BE2C (cell line): ENCODE measurements at regions not wholly inside any gene's neighbourhood (a gene's known extent, or its start where the extent isn't known, plus 50 kb on each side); places are given as distances from the start of the nearest gene placed in this dataset.

Experiments used
- DNase-seq: peaks from one replicate; pipeline ENCODE4 v3.0.0-alpha.2; 2020
- H3K27me3 ChIP-seq: fragments of 250-450 bp; sonication (Bioruptor Pico); 2 replicates; pipeline ENCODE4 v1.5.1; 2020; ENCODE audit warnings: mild to moderate bottlenecking
- H3K36me3 ChIP-seq: fragments of 250-450 bp; sonication (Bioruptor Pico); 2 replicates; pipeline ENCODE4 v1.5.1; 2020; ENCODE audit warnings: mild to moderate bottlenecking
- H3K4me1 ChIP-seq: fragments of 250-450 bp; sonication (Bioruptor Pico); 2 replicates; pipeline ENCODE4 v1.5.1; 2020
- H3K4me3 ChIP-seq: 2 replicates; pipeline ENCODE4 v1.5.1; 2011; ENCODE audit warnings: low read depth, low read length
- H3K9me3 ChIP-seq: fragments of 250-450 bp; sonication (Bioruptor Pico); 2 replicates; pipeline ENCODE4 v1.5.1; 2020
- CTCF ChIP-seq: IDR thresholded peaks from 2 replicates; pipeline ENCODE4 v1.5.1; 2012; ENCODE audit warnings: mild to moderate bottlenecking, low read depth, low read length

GRCh38 chr10:70943841-70944466 is 55.6 kb upstream of the PCBD1 start:
- Histone ChIP-seq H3K4me3 (no peak overlapping the region), H3K9me3 (no peaks in the 10 kb centered on the region), H3K4me1 (peaks cover 3% of the 10 kb centered on the region; the same call in 1 of the 2 replicates), H3K36me3 (no peaks in the 10 kb centered on the region), H3K27me3 (no peaks in the 10 kb centered on the region)
- no peak for DNase-seq
- TF ChIP-seq CTCF, result no peak

GRCh38 chr10:70950037-70950436 is 61.7 kb upstream of the PCBD1 start:
- no peak for TF ChIP-seq CTCF
- peaks cover 11% of the 10 kb centered on the region for H3K4me1 ChIP-seq
- no peaks in the 10 kb centered on the region for H3K36me3 ChIP-seq
- no peaks in the 10 kb centered on the region for H3K9me3 ChIP-seq
- no peaks in the 10 kb centered on the region for H3K27me3 ChIP-seq
- H3K4me3 ChIP-seq, result no peak overlapping the region
- no peak for DNase-seq

GRCh38 chr10:70950801-70951200 is 62.4 kb upstream of the PCBD1 start:
- no peaks in the 10 kb centered on the region for H3K36me3 ChIP-seq
- no peak for DNase-seq
- H3K4me3 ChIP-seq, result no peak overlapping the region
- TF ChIP-seq CTCF, result no peak
- no peaks in the 10 kb centered on the region for H3K9me3 ChIP-seq
- peaks cover 11% of the 10 kb centered on the region for H3K4me1 ChIP-seq
- no peaks in the 10 kb centered on the region for H3K27me3 ChIP-seq

GRCh38 chr10:70952401-70952800 is 64.0 kb upstream of the PCBD1 start:
- Histone ChIP-seq H3K4me1 (peaks cover 11% of the 10 kb centered on the region), H3K27me3 (no peaks in the 10 kb centered on the region), H3K4me3 (no peak overlapping the region), H3K36me3 (no peaks in the 10 kb centered on the region), H3K9me3 (no peaks in the 10 kb centered on the region)
- TF ChIP-seq CTCF, result no peak
- peak; percentile 25 for DNase-seq

GRCh38 chr10:70952921-70953320 is 64.6 kb upstream of the PCBD1 start:
- no peaks in the 10 kb centered on the region for H3K36me3 ChIP-seq
- peaks cover 11% of the 10 kb centered on the region for H3K4me1 ChIP-seq
- no peak for TF ChIP-seq CTCF
- DNase-seq, result no peak
- no peaks in the 10 kb centered on the region for H3K27me3 ChIP-seq
- H3K9me3 ChIP-seq, result no peaks in the 10 kb centered on the region
- no peak overlapping the region for H3K4me3 ChIP-seq

GRCh38 chr10:70954381-70955176 is 66.2 kb upstream of the PCBD1 start:
- H3K36me3 ChIP-seq, result no peaks in the 10 kb centered on the region
- H3K4me1 ChIP-seq, result peaks cover 11% of the 10 kb centered on the region
- H3K27me3 ChIP-seq, result no peaks in the 10 kb centered on the region
- DNase-seq, result peak; percentile 61
- no peak overlapping the region for H3K4me3 ChIP-seq
- no peaks in the 10 kb centered on the region for H3K9me3 ChIP-seq
- no peak for TF ChIP-seq CTCF
